ENCODE measurements at regions not wholly inside any gene's neighbourhood (a gene's known extent, or its start where the extent isn't known, plus 50 kb on each side); places are given as distances from the start of the nearest gene placed in this dataset. TPM values are rescaled to one million over a fixed set of nuclear protein-coding genes. Genes with fewer than 3 reads are reported as not detected.
"Not testable (repeated sequence)": the region's sequence is repeated elsewhere in the genome, so short reads cannot be mapped to it uniquely, and the experiment has no call there.

DNA sequence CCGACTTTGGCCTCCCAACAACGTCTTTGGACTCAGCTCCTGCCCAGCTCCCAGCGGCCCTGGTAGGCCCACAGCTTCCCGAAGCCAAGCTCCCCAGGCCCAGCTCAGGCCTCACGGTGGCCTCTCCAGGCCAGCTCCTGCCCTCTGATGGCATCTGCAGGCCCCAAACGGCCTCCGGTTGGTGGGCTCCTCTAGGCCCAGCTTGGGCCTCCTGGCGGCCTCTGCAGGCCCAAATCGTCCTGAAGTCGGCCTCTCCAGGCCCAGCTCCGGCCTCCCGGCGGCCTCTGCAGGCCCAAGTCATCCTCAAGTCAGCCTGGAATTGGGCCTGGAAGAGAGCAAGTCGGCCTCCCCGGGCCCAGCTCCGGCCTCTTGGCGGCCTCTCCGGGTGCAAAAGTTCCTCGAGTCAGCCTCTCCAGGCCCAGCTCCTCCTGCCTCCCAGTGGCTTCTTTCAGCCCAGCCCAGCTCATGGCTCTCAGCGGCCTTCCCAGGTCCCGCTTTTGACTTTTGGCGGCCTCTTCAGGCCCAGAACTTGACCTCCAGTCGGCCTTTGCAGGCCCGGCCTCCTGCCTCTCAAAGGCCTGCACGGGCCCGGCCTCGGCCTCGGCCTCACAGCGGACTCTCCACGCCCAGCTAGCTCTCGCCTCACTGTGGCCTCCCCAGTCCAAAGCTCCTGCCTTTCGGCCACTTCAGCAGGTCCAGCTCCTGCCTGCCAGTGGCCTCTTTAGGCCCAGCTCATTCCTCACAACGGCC is 50.9 kb upstream of the METTL14 start:
- not testable (repeated sequence) for H3K4me3 ChIP-seq (ENCODE audit: low read depth, low read length); DNase-seq (ENCODE audit: low read depth)

Small RNAs in the stretch of these regions (small RNA-seq; reads per million reads assigned to genes)
- gene AC092670.1 (not detected), gene RNU6-1054P (not detected)
